Prostate gland (tissue), 2 donors: ENCODE measurements at regions not wholly inside any gene's neighbourhood (a gene's known extent, or its start where the extent isn't known, plus 50 kb on each side); places are given as distances from the start of the nearest gene placed in this dataset.

Experiments
- DNase-seq: peaks from one replicate; pipeline ENCODE4 v3.0.0-alpha.2; 2019; ENCODE audit warnings: low spot score
- H3K27ac ChIP-seq, 2 donors: fragments of 200-600 bp; sonication (generic); 2 replicates each; pipeline ENCODE4 v1.5.1; 2017 to 2019
- H3K27me3 ChIP-seq: fragments of 200-600 bp; sonication (generic); replicated peaks from 2 replicates; pipeline ENCODE4 v1.5.1; 2019; ENCODE audit not compliant: insufficient read depth
- H3K36me3 ChIP-seq, 2 donors: fragments of 200-600 bp; sonication (generic); 1 replicate in 1 of 2; 2 replicates in 1 of 2; pipeline versions ENCODE4 v1.5.1 to v1.8.1; 2017 to 2019
- H3K4me1 ChIP-seq: fragments of 200-600 bp; sonication (generic); replicated peaks from 2 replicates; pipeline ENCODE4 v1.5.1; 2019
- H3K4me3 ChIP-seq, 2 donors: fragments of 200-600 bp; sonication (generic); 2 replicates each; pipeline ENCODE4 v1.5.1; 2017 to 2019
- H3K9me3 ChIP-seq: fragments of 200-600 bp; sonication (generic); 2 replicates; pipeline ENCODE4 v1.5.1; 2017
- CTCF ChIP-seq, 4 experiments: fragments of 200-600 bp in 2 of 4; fragments of 450-650 bp in 2 of 4; sonication (generic) in 2 of 4; IDR thresholded peaks; 1 replicate in 3 of 4; 2 replicates in 1 of 4; pipeline ENCODE4 v1.5.1; 2016 to 2019; ENCODE audit warnings: antibody characterized with exemption in 4 of 4, mild to moderate bottlenecking in 2 of 4, moderate library complexity in 2 of 4
- POLR2A ChIP-seq: fragments of 450-650 bp; IDR thresholded peaks from one replicate; pipeline ENCODE4 v1.6.1; 2016; ENCODE audit warnings: antibody characterized with exemption, mild to moderate bottlenecking
- POLR2AphosphoS5 ChIP-seq: sonication (generic); formaldehyde crosslinking; IDR thresholded peaks from one replicate; pipeline ENCODE4 v1.6.1; 2017; ENCODE audit warnings: antibody characterized with exemption
- WGBS: methylation state at CpG from one replicate; pipeline ENCODE4 v1.1.5; 2018; 5-methylcytosine and 5-hydroxymethylcytosine counted together
- intact Hi-C: fragments of 100-400 bp; cut with DNase I; formaldehyde crosslinking; loops from one replicate; pipeline ENCODE4 v1.14.2; 2022

- Histone ChIP-seq H3K36me3 (no peaks in the 10 kb centered on the region), H3K9me3 (no peaks in the 10 kb centered on the region), H3K27me3 (no peaks in the 10 kb centered on the region), H3K4me1 (no peaks in the 10 kb centered on the region), H3K27ac (no peak overlapping the region), H3K4me3 (no peak overlapping the region)
- intact Hi-C loops: loop anchor here (10.0 kb wide), 1 partner anchor 84 kb away; no protein-coding TSS in a partner anchor
- TF ChIP-seq POLR2A: no peak
- no peak for TF ChIP-seq POLR2AphosphoS5
- TF ChIP-seq CTCF (IDR thresholded peaks at IDR 0.05): no peak
- DNase-seq: no peak
Measured at GRCh38 chr9:103978396-103978795, 115.7 kb upstream of the SMC2 start.

- Histone ChIP-seq H3K4me1 (no peaks in the 10 kb centered on the region), H3K36me3 (no peaks in the 10 kb centered on the region), H3K4me3 (no peak overlapping the region), H3K27ac (no peak overlapping the region), H3K27me3 (no peaks in the 10 kb centered on the region), H3K9me3 (no peaks in the 10 kb centered on the region)
- intact Hi-C loops: no loop called here
- 77% methylated on average over 2 of the region's 2 CpGs for WGBS
- TF ChIP-seq POLR2AphosphoS5 (no peak), POLR2A (no peak), CTCF (IDR thresholded peaks at IDR 0.05) (no peak)
- no peak for DNase-seq
Measured at GRCh38 chr9:103981912-103982311, 112.2 kb upstream of the SMC2 start.

GRCh38 chr9:103985077-103985476 is 109.0 kb upstream of the SMC2 start:
- intact Hi-C loops: no loop called here
- Histone ChIP-seq H3K4me3 (no peak overlapping the region), H3K27ac (no peak overlapping the region), H3K4me1 (no peaks in the 10 kb centered on the region), H3K9me3 (no peaks in the 10 kb centered on the region), H3K27me3 (no peaks in the 10 kb centered on the region), H3K36me3 (no peaks in the 10 kb centered on the region)
- DNase-seq: no peak
- TF ChIP-seq CTCF (IDR thresholded peaks at IDR 0.05): no peak
- TF ChIP-seq POLR2A: no peak
- TF ChIP-seq POLR2AphosphoS5: no peak
- 91% methylated on average over 1 of the region's 1 CpG for WGBS

GRCh38 chr9:103988821-103989220 is 105.3 kb upstream of the SMC2 start:
- H3K4me3 ChIP-seq: no peak overlapping the region
- H3K27ac ChIP-seq: no peak overlapping the region
- no peaks in the 10 kb centered on the region for H3K9me3 ChIP-seq
- TF ChIP-seq CTCF (IDR thresholded peaks at IDR 0.05) (no peak), POLR2AphosphoS5 (no peak), POLR2A (no peak)
- no peak for DNase-seq
- no peaks in the 10 kb centered on the region for H3K4me1 ChIP-seq
- intact Hi-C loops: no loop called here
- WGBS: 65% methylated on average over 2 of the region's 2 CpGs
- H3K27me3 ChIP-seq: no peaks in the 10 kb centered on the region
- H3K36me3 ChIP-seq: no peaks in the 10 kb centered on the region

- intact Hi-C loops: no loop called here
- 93% methylated on average over 2 of the region's 2 CpGs for WGBS
- Histone ChIP-seq H3K36me3 (no peaks in the 10 kb centered on the region), H3K9me3 (no peaks in the 10 kb centered on the region), H3K4me1 (no peaks in the 10 kb centered on the region), H3K27ac (no peak overlapping the region), H3K27me3 (no peaks in the 10 kb centered on the region), H3K4me3 (no peak overlapping the region)
- no peak for DNase-seq
- TF ChIP-seq POLR2AphosphoS5: no peak
- no peak for TF ChIP-seq POLR2A
- no peak for TF ChIP-seq CTCF (IDR thresholded peaks at IDR 0.05)
Measured at GRCh38 chr9:103990311-103990710, 103.8 kb upstream of the SMC2 start.
